HEK293 (cell line): ENCODE measurements at regions not wholly inside any gene's neighbourhood (a gene's known extent, or its start where the extent isn't known, plus 50 kb on each side); places are given as distances from the start of the nearest gene placed in this dataset.

Experiments used
- PRDM1 ChIP-seq: fragments of 450-650 bp; formaldehyde crosslinking; IDR thresholded peaks from 2 replicates; pipeline ENCODE4; 2016; ENCODE audit warnings: missing biosample characterization, missing genetic modification characterization
- TCF7L2 ChIP-seq: IDR thresholded peaks from 2 replicates; pipeline ENCODE4 v1.6.1; 2011; ENCODE audit warnings: low read depth, mild to moderate bottlenecking, inconsistent platforms, low read length, moderate library complexity, borderline replicate concordance
- YY1 ChIP-seq: fragments of 450-650 bp; formaldehyde crosslinking; IDR thresholded peaks from 2 replicates; pipeline ENCODE4 v1.5.1; 2018; ENCODE audit warnings: missing biosample characterization, missing genetic modification characterization
- ZNF138 ChIP-seq: fragments of 450-650 bp; formaldehyde crosslinking; IDR thresholded peaks from 2 replicates; pipeline ENCODE4 v1.5.1; 2016; ENCODE audit warnings: missing biosample characterization, missing genetic modification characterization, borderline replicate concordance
- ZNF155 ChIP-seq: fragments of 450-650 bp; formaldehyde crosslinking; IDR thresholded peaks from 2 replicates; pipeline ENCODE4 v1.5.1; 2016; ENCODE audit warnings: missing biosample characterization, missing genetic modification characterization
- ZNF501 ChIP-seq: fragments of 450-650 bp; formaldehyde crosslinking; IDR thresholded peaks from 2 replicates; pipeline ENCODE4 v1.5.1; 2016; ENCODE audit warnings: missing biosample characterization, missing genetic modification characterization
- ZNF510 ChIP-seq: fragments of 450-650 bp; formaldehyde crosslinking; IDR thresholded peaks from 2 replicates; pipeline ENCODE4 v1.5.1; 2018; ENCODE audit warnings: mild to moderate bottlenecking, missing genetic modification characterization, missing biosample characterization; ENCODE audit not compliant: insufficient replicate concordance
- TF ChIP-seq, protein P1 (sequence below): fragments of 450-650 bp; formaldehyde crosslinking; IDR thresholded peaks from 2 replicates; pipeline ENCODE4 v1.5.1; 2016; ENCODE audit warnings: missing biosample characterization, missing genetic modification characterization
- TF ChIP-seq, protein P2 (sequence below): sonication (generic); formaldehyde crosslinking; IDR thresholded peaks from 2 replicates; pipeline ENCODE4 v1.8.1; 2022; ENCODE audit warnings: mild to moderate bottlenecking, moderate library complexity, missing genetic modification reagents
- TF ChIP-seq, protein P3 (sequence below): fragments of 450-650 bp; formaldehyde crosslinking; IDR thresholded peaks from 2 replicates; pipeline ENCODE4 v1.5.1; 2016; ENCODE audit warnings: missing biosample characterization, missing genetic modification characterization, low read depth
- TF ChIP-seq, protein P4 (sequence below): fragments of 450-650 bp; formaldehyde crosslinking; IDR thresholded peaks from 2 replicates; pipeline ENCODE4 v1.5.1; 2016; ENCODE audit warnings: missing biosample characterization, missing genetic modification characterization
- TF ChIP-seq, protein P5 (sequence below): fragments of 450-650 bp; formaldehyde crosslinking; IDR thresholded peaks from 2 replicates; pipeline ENCODE4 v1.5.1; 2016; ENCODE audit warnings: missing biosample characterization, missing genetic modification characterization

DNA sequence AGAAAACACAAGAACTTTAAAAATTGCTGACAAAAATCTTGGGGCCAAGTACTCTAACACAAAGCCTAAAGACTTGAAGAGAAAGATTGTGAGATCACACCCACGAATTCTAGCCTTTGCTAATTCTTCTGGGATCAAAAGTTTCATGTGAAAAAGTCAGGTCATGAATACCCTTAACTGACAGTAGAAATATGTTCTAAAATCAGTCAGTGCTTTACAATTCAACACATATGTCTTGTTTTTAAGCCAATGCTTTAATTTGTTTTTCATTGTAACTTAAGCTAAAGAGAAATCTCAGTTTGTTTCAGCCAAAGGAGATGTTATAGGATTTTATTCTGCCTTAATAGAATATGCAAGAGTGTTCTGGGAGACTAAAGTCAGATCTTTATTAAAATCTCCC lies 78.2 kb upstream of the PLEKHG1 start:
- TF ChIP-seq YY1 (tag by site-specific recombination) (no peak), ZNF510 (no peak), ZNF138 (tag by site-specific recombination) (no peak), ZNF501 (no peak), ZNF155 (tag by site-specific recombination) (no peak), TCF7L2 (no peak), PRDM1 (no peak)
- TF ChIP-seq, protein P1, sequence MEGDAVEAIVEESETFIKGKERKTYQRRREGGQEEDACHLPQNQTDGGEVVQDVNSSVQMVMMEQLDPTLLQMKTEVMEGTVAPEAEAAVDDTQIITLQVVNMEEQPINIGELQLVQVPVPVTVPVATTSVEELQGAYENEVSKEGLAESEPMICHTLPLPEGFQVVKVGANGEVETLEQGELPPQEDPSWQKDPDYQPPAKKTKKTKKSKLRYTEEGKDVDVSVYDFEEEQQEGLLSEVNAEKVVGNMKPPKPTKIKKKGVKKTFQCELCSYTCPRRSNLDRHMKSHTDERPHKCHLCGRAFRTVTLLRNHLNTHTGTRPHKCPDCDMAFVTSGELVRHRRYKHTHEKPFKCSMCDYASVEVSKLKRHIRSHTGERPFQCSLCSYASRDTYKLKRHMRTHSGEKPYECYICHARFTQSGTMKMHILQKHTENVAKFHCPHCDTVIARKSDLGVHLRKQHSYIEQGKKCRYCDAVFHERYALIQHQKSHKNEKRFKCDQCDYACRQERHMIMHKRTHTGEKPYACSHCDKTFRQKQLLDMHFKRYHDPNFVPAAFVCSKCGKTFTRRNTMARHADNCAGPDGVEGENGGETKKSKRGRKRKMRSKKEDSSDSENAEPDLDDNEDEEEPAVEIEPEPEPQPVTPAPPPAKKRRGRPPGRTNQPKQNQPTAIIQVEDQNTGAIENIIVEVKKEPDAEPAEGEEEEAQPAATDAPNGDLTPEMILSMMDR = no peak
- TF ChIP-seq, protein P2, sequence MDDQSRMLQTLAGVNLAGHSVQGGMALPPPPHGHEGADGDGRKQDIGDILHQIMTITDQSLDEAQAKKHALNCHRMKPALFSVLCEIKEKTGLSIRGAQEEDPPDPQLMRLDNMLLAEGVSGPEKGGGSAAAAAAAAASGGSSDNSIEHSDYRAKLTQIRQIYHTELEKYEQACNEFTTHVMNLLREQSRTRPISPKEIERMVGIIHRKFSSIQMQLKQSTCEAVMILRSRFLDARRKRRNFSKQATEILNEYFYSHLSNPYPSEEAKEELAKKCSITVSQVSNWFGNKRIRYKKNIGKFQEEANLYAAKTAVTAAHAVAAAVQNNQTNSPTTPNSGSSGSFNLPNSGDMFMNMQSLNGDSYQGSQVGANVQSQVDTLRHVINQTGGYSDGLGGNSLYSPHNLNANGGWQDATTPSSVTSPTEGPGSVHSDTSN (CRISPR knock-in tag) = no peak
- TF ChIP-seq, protein P3, sequence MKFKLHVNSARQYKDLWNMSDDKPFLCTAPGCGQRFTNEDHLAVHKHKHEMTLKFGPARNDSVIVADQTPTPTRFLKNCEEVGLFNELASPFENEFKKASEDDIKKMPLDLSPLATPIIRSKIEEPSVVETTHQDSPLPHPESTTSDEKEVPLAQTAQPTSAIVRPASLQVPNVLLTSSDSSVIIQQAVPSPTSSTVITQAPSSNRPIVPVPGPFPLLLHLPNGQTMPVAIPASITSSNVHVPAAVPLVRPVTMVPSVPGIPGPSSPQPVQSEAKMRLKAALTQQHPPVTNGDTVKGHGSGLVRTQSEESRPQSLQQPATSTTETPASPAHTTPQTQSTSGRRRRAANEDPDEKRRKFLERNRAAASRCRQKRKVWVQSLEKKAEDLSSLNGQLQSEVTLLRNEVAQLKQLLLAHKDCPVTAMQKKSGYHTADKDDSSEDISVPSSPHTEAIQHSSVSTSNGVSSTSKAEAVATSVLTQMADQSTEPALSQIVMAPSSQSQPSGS (tag by site-specific recombination) = no peak
- TF ChIP-seq, protein P4, sequence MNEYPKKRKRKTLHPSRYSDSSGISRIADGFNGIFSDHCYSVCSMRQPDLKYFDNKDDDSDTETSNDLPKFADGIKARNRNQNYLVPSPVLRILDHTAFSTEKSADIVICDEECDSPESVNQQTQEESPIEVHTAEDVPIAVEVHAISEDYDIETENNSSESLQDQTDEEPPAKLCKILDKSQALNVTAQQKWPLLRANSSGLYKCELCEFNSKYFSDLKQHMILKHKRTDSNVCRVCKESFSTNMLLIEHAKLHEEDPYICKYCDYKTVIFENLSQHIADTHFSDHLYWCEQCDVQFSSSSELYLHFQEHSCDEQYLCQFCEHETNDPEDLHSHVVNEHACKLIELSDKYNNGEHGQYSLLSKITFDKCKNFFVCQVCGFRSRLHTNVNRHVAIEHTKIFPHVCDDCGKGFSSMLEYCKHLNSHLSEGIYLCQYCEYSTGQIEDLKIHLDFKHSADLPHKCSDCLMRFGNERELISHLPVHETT = no peak
- TF ChIP-seq, protein P5, sequence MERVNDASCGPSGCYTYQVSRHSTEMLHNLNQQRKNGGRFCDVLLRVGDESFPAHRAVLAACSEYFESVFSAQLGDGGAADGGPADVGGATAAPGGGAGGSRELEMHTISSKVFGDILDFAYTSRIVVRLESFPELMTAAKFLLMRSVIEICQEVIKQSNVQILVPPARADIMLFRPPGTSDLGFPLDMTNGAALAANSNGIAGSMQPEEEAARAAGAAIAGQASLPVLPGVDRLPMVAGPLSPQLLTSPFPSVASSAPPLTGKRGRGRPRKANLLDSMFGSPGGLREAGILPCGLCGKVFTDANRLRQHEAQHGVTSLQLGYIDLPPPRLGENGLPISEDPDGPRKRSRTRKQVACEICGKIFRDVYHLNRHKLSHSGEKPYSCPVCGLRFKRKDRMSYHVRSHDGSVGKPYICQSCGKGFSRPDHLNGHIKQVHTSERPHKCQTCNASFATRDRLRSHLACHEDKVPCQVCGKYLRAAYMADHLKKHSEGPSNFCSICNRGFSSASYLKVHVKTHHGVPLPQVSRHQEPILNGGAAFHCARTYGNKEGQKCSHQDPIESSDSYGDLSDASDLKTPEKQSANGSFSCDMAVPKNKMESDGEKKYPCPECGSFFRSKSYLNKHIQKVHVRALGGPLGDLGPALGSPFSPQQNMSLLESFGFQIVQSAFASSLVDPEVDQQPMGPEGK (tag by site-specific recombination) = no peak
